ENCODE measurements at regions not wholly inside any gene's neighbourhood (a gene's known extent, or its start where the extent isn't known, plus 50 kb on each side); places are given as distances from the start of the nearest gene placed in this dataset.

GRCh38 chrX:66815227-66815626, 176.3 kb upstream of the EDA2R start:
- TF ChIP-seq CTCF (IDR thresholded peaks at IDR 0.05), result peak; percentile 21; the same call in 1 of the 2 replicates
- TF ChIP-seq ZFX (IDR thresholded peaks at IDR 0.05; ENCODE audit: borderline replicate concordance), result no peak
